ENCODE measurements at regions not wholly inside any gene's neighbourhood (a gene's known extent, or its start where the extent isn't known, plus 50 kb on each side); places are given as distances from the start of the nearest gene placed in this dataset.

DNA sequence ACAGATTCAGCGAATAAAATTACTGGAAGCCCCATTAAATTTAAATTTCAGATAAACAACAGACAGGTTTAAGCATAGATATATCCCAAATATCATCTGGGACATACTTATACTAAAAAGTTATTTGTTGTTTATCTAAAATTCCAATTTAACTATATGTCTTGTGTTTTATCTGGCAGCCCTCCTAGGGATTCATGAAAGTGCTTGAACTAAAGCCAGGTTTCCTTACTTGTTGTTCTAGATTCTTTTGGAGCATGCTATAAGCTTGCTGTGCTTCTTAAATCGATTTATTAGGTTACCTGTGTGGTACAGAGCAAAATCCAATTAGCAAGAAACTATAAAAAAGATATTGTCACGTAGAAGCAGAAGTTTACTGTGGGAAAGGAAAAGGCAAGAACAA is 202.5 kb upstream of the GMDS start:
- Histone ChIP-seq H3K4me3 (ENCODE audit: low read depth in 2 of 2, low read length in 2 of 2) (no peak overlapping the region), H3K27ac (ENCODE audit: low read length) (no peak overlapping the region), H3K36me3 (ENCODE audit: control insufficient read depth, insufficient read depth, low read length) (no peaks in the 10 kb centered on the region), H3K27me3 (ENCODE audit: control insufficient read depth, insufficient read depth, low read length) (no peaks in the 10 kb centered on the region; the same call in none of the 2 replicates), H3K9me3 (ENCODE audit: control insufficient read depth, insufficient read depth, low read depth, low read length) (no peaks in the 10 kb centered on the region), H3K4me1 (ENCODE audit: control insufficient read depth, insufficient read depth, low read length) (no peaks in the 10 kb centered on the region)
- ATAC-seq: no peak
- DNase-seq (ENCODE audit: low read depth, low spot score): no peak
- TF ChIP-seq, protein P1, sequence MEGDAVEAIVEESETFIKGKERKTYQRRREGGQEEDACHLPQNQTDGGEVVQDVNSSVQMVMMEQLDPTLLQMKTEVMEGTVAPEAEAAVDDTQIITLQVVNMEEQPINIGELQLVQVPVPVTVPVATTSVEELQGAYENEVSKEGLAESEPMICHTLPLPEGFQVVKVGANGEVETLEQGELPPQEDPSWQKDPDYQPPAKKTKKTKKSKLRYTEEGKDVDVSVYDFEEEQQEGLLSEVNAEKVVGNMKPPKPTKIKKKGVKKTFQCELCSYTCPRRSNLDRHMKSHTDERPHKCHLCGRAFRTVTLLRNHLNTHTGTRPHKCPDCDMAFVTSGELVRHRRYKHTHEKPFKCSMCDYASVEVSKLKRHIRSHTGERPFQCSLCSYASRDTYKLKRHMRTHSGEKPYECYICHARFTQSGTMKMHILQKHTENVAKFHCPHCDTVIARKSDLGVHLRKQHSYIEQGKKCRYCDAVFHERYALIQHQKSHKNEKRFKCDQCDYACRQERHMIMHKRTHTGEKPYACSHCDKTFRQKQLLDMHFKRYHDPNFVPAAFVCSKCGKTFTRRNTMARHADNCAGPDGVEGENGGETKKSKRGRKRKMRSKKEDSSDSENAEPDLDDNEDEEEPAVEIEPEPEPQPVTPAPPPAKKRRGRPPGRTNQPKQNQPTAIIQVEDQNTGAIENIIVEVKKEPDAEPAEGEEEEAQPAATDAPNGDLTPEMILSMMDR (IDR thresholded peaks at IDR 0.05): no peak
- TF ChIP-seq SIN3A (IDR thresholded peaks at IDR 0.05; ENCODE audit: borderline replicate concordance, insufficient read depth, low read depth, low read length) (no peak), POLR2AphosphoS5 (IDR thresholded peaks at IDR 0.05; ENCODE audit: low read depth, low read length) (no peak), TCF7L2 (IDR thresholded peaks at IDR 0.05; ENCODE audit: low read depth, low read length) (no peak)
- TF ChIP-seq, protein P2, sequence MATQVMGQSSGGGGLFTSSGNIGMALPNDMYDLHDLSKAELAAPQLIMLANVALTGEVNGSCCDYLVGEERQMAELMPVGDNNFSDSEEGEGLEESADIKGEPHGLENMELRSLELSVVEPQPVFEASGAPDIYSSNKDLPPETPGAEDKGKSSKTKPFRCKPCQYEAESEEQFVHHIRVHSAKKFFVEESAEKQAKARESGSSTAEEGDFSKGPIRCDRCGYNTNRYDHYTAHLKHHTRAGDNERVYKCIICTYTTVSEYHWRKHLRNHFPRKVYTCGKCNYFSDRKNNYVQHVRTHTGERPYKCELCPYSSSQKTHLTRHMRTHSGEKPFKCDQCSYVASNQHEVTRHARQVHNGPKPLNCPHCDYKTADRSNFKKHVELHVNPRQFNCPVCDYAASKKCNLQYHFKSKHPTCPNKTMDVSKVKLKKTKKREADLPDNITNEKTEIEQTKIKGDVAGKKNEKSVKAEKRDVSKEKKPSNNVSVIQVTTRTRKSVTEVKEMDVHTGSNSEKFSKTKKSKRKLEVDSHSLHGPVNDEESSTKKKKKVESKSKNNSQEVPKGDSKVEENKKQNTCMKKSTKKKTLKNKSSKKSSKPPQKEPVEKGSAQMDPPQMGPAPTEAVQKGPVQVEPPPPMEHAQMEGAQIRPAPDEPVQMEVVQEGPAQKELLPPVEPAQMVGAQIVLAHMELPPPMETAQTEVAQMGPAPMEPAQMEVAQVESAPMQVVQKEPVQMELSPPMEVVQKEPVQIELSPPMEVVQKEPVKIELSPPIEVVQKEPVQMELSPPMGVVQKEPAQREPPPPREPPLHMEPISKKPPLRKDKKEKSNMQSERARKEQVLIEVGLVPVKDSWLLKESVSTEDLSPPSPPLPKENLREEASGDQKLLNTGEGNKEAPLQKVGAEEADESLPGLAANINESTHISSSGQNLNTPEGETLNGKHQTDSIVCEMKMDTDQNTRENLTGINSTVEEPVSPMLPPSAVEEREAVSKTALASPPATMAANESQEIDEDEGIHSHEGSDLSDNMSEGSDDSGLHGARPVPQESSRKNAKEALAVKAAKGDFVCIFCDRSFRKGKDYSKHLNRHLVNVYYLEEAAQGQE (IDR thresholded peaks at IDR 0.05; ENCODE audit: insufficient read depth in 1 of 2, low read depth in 2 of 2, low read length in 1 of 2): no peak
- CTCF ChIA-PET: interaction anchor here (0.6 to 0.7 kb wide), 11 partner anchors 10 to 1273 kb away, joined by 3 to 9 read pairs (median 5); no protein-coding TSS in a partner anchor
- intact Hi-C loops (cut with micrococcal nuclease; ENCODE audit: unreplicated experiment): loop anchor here (1.0 to 10.0 kb wide), 3 partner anchors 233 to 851 kb away; no protein-coding TSS in a partner anchor
- no TSS peak for BruUV-seq (replicated peaks)
- in situ Hi-C loops (cut with HindIII; ENCODE audit: low pct_unique_long_range_greater_than_20kb, low sequenced_read_pairs): no loop called here
- POLR2A ChIA-PET: no interaction called here

DNA sequence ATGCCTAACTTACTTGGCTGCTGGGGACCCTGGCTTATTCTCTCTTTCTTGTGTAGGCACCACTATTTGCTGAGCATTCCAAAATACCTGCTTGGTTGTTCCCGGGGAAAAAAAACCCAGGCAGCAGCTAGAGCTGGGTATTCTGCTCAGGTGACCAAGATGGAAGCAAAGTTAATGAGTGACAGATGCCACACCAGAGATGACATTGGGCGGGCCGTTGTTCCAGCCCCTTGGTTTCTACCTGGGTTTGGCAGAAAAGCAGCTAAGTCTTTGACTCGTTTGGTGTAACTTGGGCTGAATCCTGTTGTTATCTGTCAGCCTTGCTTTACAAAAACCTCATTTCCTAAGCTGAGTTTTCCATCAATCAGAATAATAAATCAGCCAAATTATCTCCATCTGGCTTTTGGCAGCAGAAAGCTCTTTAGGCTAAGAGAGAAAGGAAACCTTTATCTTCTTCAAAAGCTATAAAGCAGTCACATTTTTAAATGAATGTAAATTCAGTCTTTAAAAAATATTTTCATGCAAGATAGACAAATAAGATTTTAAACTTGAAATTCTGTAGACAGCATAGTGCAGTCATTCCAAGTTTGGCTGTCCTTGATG is 202.0 kb upstream of the GMDS start:
- H3K4me1 ChIP-seq (ENCODE audit: control insufficient read depth, insufficient read depth, low read length): no peaks in the 10 kb centered on the region
- H3K27me3 ChIP-seq (ENCODE audit: control insufficient read depth, insufficient read depth, low read length): no peaks in the 10 kb centered on the region; the same call in none of the 2 replicates
- DNase-seq (ENCODE audit: low read depth, low spot score): no peak
- no peak overlapping the region for H3K27ac ChIP-seq (ENCODE audit: low read length)
- H3K9me3 ChIP-seq (ENCODE audit: control insufficient read depth, insufficient read depth, low read depth, low read length): no peaks in the 10 kb centered on the region
- CTCF ChIA-PET: no interaction called here
- no peak for ATAC-seq
- no TSS peak for BruUV-seq (replicated peaks)
- H3K4me3 ChIP-seq (ENCODE audit: low read depth in 2 of 2, low read length in 2 of 2): no peak overlapping the region
- TF ChIP-seq, protein P1 (IDR thresholded peaks at IDR 0.05): no peak
- TF ChIP-seq POLR2AphosphoS5 (IDR thresholded peaks at IDR 0.05; ENCODE audit: low read depth, low read length) (no peak), TCF7L2 (IDR thresholded peaks at IDR 0.05; ENCODE audit: low read depth, low read length) (no peak), SIN3A (IDR thresholded peaks at IDR 0.05; ENCODE audit: borderline replicate concordance, insufficient read depth, low read depth, low read length) (no peak)
- TF ChIP-seq, protein P2 (IDR thresholded peaks at IDR 0.05; ENCODE audit: insufficient read depth in 1 of 2, low read depth in 2 of 2, low read length in 1 of 2): no peak
- POLR2A ChIA-PET: no interaction called here
- in situ Hi-C loops (cut with HindIII; ENCODE audit: low pct_unique_long_range_greater_than_20kb, low sequenced_read_pairs) (no loop called here), intact Hi-C loops (cut with micrococcal nuclease; ENCODE audit: unreplicated experiment) (loop anchor here (10.0 kb wide), 1 partner anchor 233 kb away; no protein-coding TSS in a partner anchor)
- no peaks in the 10 kb centered on the region for H3K36me3 ChIP-seq (ENCODE audit: control insufficient read depth, insufficient read depth, low read length)

All from Panc1 (cell line).